ENCODE measurements at regions not wholly inside any gene's neighbourhood (a gene's known extent, or its start where the extent isn't known, plus 50 kb on each side); places are given as distances from the start of the nearest gene placed in this dataset.

- DNase-seq = no peak
Measured at GRCh38 chr10:111131168-111131799, 54.5 kb downstream of the ADRA2A start.

GRCh38 chr10:111137007-111137406, 60.2 kb downstream of the ADRA2A start:
- no peak for DNase-seq

- DNase-seq = no peak
Measured at GRCh38 chr10:111137587-111137986, 60.8 kb downstream of the ADRA2A start.

- DNase-seq = no peak
Measured at GRCh38 chr10:111138544-111138943, 61.7 kb downstream of the ADRA2A start.

GRCh38 chr10:111139567-111139966, 62.7 kb downstream of the ADRA2A start:
- DNase-seq = no peak

- DNase-seq = no peak
Measured at GRCh38 chr10:111142092-111142768, 65.4 kb downstream of the ADRA2A start.

- DNase-seq = no peak
Measured at GRCh38 chr10:111146025-111146640, 69.3 kb downstream of the ADRA2A start.

- no peak for DNase-seq
Measured at GRCh38 chr10:111148025-111148424, 71.2 kb downstream of the ADRA2A start.

- DNase-seq = no peak
Measured at GRCh38 chr10:111148440-111148839, 71.6 kb downstream of the ADRA2A start.

GRCh38 chr10:111150691-111151090, 73.9 kb downstream of the ADRA2A start:
- DNase-seq = no peak

- DNase-seq = no peak
Measured at GRCh38 chr10:111151595-111152307, 74.9 kb downstream of the ADRA2A start.

GRCh38 chr10:111156754-111157153, 79.9 kb downstream of the ADRA2A start:
- no peak for DNase-seq

- DNase-seq = no peak
Measured at GRCh38 chr10:111158595-111158994, 81.8 kb downstream of the ADRA2A start.

- DNase-seq = no peak
Measured at GRCh38 chr10:111161109-111161874, 84.5 kb downstream of the ADRA2A start.

GRCh38 chr10:111171183-111171582, 94.4 kb downstream of the ADRA2A start:
- no peak for DNase-seq

GRCh38 chr10:111175787-111176186, 99.0 kb downstream of the ADRA2A start:
- peak; percentile 35 for DNase-seq

GRCh38 chr10:111177379-111177778, 100.5 kb downstream of the ADRA2A start:
- no peak for DNase-seq

- no peak for DNase-seq
Measured at GRCh38 chr10:111179514-111179913, 102.7 kb downstream of the ADRA2A start.

GRCh38 chr10:111186358-111186757, 109.5 kb downstream of the ADRA2A start:
- DNase-seq = peak; percentile 56

GRCh38 chr10:111187096-111187495, 110.3 kb downstream of the ADRA2A start:
- DNase-seq = no peak

GRCh38 chr10:111199587-111199986, 122.8 kb downstream of the ADRA2A start:
- DNase-seq = no peak

- no peak for DNase-seq
Measured at GRCh38 chr10:111200505-111201186, 123.8 kb downstream of the ADRA2A start.

Measured in femur (tissue), 1 donor.